HG03439 (cell line): ENCODE measurements at regions not wholly inside any gene's neighbourhood (a gene's known extent, or its start where the extent isn't known, plus 50 kb on each side); places are given as distances from the start of the nearest gene placed in this dataset.
A peak's percentile ranks its signal among the peaks of the same experiment; 100 is the strongest.

ENCODE experiments used
- ATAC-seq: cut with Tn5 transposase; IDR thresholded peaks from one replicate; pipeline ENCODE4 v1.9.1; 2021; ENCODE audit warnings: mild to moderate bottlenecking, moderate library complexity; ENCODE audit not compliant: unreplicated experiment

GRCh38 chr17:33403194-33403593 lies 110.1 kb upstream of the ASIC2 start:
- no peak for ATAC-seq

DNA sequence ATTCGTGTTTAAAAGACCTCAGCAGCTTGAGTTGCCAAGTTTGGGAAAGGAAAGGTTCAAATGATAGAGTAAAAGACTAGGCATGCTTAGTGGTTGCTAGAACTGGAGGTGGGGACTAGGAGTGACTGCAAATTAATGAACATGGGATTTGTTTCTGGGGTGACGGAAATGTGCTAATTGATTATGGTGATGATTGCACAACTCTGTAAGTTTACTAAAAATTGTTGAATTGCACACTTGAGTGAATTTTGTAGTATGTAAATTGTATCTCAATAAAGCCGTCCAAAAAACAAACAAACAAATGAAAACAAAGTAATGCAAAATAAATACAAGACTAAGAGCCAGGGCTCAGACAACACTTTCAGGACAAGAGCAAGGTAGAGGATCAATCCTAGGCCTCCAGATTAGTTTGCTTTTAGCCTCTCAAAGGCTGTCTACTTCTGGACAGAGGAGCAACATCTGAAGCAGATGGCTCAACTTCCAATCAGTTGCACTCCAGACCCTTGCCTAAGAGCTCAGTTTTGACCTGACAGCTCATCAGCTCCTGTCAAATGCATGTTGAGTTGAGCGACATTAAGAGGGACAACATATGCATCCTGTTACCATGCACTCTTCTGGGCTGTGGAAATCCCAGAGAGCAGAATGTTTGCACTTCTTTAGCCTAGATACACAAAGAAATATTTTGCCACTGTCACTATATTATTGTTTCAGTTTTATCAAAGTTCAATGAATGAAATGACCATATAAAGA lies 111.2 kb upstream of the ASIC2 start:
- ATAC-seq = no peak

DNA sequence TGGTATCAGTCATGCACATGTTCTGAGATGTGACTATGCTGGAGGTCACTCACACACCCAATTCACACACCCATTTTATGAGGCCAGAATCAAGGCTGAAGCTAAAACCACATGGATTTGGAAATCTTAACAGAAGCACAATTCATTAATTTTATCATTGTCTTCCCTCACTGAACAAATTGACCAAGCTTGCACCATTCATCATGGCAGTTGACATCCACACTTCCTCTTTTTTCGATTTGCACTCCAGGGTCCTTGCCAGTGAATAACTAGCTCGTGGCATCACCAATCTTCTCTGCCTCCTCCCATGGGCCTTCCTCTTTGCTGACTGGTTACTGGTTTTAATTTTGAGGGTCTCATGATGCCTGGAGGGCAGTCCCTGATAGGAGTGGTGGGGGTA lies 123.0 kb upstream of the ASIC2 start:
- ATAC-seq = no peak

GRCh38 chr17:33421933-33422332 lies 128.8 kb upstream of the ASIC2 start:
- no peak for ATAC-seq

DNA sequence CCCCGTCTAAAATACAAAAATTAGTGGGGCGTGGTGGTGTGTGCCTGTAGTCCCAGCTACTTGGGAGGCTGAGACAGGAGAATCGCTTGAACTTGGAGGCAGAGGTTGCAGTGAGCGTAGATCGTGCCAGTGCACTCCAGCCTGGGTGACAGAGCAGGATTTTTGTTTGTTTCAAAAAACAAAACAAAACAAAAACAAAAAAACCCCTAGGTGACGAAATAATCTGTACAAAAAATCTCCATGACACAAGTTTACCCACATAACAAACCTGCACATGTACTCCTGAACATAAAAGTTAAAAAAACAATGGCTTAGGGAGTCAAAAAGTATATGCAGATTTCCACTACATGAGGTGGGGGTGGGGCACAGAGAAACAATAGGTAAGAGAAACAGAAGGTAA lies 140.5 kb upstream of the ASIC2 start:
- ATAC-seq = no peak

DNA sequence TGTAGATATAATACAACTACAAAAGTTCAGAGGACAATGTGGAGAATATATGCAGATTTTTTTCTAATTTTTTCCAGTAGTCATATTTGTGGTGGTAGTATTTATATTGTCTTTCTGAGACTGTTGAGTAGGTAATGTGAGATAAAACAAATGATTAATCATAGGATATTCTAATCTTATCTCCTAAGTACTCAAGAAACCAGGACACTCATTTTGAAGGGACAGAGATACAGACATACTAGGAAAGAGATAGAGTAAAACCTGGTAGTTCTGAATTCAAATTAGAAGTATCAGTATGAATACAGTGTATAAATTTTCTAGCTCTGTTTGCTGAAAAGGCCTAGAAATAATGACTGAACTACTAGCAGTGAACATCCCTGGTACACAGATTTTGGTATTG lies 141.7 kb upstream of the ASIC2 start:
- ATAC-seq = no peak

DNA sequence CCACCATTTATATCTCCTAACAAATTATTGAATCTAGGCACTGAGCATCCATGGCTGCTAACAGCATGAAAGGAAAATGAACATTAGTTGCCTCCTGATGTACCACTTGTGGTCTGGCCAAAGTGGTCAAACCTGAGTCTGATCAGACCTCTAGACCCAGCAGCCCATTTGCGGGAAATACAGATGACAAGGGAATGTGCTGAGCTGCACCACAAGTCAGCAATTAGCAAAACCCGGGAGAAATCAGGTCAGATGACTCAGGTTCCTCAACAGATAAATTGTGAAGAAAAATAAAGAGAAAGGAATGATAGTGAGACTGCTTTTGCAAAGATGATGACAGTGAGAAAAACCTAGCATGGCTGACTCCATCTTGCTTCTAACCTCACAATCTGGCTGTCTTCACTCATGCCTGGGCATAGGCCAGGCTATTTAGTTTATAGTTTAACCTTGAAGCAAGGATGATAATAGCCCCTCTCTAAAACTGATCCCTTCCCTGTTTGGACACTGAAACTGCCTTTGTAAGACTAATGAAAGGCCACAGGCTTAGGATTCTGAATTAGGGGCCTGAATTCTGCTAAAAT lies 142.7 kb upstream of the ASIC2 start:
- ATAC-seq = no peak

DNA sequence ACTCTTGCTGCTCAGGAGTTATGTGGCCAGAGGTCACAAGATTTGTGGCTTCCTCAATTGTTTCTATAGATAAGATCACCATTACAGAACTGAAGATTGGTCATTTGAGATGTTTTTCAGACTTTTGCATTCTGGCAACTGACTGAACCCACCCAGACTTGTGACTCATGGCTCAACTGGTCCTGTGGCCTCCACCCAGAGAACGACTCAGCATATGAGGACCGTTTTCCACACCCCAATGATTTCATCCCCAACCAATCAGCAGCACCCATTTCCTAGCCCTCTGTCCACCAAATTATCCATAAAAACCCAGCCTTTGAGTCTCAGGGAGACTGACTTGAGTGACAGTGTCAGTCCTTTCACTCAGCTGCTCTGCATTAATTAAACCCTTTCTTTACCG lies 143.2 kb upstream of the ASIC2 start:
- ATAC-seq = no peak

- ATAC-seq = no peak
These were observed 145.0 kb upstream of the ASIC2 start for GRCh38 chr17:33438139-33438538.

DNA sequence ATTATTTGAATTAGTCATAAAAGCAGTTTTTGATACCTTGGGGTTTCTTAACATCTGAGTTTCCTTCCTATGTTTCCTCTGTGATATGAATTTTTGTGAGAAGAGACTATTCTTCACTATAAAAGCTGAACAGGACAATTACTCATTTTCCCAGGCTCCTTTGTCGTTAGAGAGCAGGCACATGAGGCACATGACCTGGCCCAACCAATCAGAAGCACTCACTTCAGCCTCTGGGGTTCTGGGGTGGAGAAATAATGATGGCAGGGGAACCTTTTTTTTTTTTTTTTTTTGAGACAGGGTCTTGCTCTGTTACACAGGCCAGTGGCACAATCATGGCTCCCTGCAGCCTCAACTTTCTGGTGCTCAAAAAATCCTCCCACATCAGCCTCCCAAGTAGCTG lies 145.5 kb upstream of the ASIC2 start:
- ATAC-seq = no peak

DNA sequence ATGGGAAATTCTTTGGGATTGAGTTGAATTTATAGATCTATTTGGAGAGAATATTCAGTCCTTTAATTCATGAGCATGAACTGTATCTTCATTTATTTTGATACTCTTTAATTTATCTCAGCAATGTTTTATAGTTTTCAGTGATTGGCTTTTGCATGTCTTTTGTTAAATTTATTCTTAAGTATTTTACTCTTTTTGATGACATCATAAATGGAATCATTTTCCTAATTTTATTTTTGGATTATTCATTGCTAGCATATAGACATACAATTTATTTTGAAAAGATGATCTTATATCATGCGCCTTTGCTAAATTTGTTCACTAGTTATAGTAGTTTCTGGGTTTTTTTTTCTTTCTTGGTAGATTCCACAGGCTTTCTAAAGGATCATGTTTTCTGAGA lies 149.2 kb upstream of the ASIC2 start:
- no peak for ATAC-seq

DNA sequence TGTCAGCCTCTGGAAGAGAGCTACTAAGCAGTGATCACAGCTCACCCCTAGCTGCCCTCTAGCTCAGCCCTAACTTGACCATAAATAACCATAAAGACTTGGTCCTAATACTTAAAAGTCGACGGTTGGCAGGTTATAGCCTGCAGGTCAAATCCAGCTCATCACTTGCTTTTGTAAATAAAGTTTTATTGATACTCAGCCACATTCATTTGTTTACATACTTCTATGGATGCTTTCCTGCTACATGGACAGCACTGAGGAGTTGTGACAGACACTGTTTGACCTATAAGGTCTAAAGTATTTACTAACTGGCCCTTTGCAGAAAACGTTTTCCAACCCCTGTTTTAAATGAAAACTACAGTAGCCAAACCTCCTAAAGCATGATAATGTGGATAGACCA lies 151.6 kb upstream of the ASIC2 start:
- ATAC-seq = no peak

DNA sequence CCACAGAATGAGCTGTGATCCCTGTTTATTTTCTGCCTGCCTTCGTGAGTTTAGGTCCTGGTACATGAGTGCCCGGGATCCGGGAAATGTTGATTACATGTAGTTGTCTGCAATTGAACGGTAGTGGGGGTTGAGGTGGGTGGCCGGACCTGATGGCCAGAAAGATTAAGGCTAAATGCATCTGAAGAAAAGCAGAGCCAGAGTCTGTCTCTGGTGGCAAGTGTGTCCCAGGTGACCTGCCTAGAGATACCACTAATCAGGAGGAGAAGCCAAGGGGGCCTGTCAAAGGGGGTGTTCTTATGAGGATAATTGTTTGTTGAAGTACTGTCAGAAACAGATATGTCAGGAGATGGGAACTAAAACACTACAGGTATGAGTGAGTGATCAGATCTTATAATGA lies 154.0 kb upstream of the ASIC2 start:
- no peak for ATAC-seq

- ATAC-seq = no peak
These were observed 158.1 kb upstream of the ASIC2 start for GRCh38 chr17:33451221-33451620.

DNA sequence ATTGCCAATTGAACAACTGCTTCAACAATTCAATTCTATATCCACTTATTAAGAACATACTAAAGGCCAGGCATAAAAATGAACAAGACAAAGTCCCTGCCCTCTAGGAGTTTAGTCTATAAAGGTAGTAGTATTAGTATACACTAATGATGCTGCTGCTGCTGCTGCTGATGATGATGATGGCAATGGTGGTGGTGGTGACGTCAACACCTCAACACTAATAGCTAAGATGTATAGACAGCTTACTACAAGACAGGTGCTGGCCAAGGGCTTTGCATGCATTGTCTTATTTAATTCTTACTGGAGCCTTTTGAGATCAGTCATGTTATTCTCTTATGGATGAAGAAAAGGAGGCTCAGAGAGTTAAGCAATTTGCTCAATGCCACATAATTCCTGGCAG lies 164.4 kb upstream of the ASIC2 start:
- ATAC-seq = no peak

DNA sequence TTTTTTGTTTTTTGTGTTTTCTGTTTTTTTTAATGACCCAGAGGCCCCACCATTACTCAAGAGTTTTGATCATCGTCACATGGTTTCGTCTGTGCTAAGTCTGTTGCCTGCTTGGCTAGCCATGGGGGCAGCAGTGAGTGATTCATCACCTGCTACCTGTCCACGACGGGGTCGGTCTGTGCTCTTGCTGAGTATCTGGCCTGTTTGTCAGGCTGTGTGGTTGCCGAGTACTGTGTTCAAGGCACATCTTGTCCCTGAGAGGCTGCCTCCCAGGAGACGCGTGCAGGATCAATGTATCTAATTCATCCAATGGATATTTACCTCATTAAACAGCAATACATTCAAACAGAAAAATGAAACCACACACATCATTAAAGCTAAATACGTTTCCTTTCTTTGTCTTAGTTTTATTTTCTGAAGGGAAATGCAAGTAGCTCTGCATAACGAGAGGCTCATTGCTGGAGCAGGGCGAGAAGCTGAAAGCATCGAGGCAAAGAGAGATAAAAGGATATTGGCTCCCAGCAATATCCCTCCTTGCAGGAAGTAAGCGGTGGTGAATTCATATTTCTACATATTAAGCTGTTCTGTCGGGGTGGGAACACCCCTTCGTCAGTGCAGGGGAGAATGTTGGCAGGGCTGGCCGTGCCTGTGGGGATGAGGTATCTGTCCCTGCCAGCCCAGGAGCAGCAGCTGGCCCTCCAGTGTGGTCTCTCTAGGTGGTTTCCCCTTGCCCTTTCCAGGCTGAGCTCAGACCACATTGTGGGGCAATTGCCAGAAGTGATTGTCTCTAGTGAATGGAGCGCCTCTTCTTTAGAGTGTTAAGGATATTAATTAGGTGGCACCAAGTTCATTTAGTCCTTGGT lies 166.2 kb upstream of the ASIC2 start:
- peak; percentile 55 for ATAC-seq

GRCh38 chr17:33460781-33461450 lies 167.8 kb upstream of the ASIC2 start:
- no peak for ATAC-seq

DNA sequence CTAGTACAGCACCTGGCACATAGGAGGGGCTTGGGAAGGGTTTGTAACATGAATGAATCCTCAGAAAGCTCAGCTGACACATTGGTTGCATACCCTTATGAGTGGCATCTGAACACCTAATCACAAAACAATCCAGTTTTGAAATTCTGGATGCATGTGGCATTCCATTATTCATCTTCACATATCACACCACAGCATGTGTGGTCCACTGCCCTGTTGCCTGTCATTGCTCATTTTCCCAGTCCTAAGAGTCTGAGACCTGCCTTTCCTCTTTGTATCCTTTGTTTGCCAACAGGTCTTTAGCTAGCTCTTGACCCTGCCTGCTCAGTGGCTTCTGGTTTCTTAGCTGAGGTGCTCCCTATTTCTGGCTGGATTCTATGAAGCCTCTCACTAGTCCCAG lies 170.8 kb upstream of the ASIC2 start:
- no peak for ATAC-seq

GRCh38 chr17:33464669-33465280 lies 171.7 kb upstream of the ASIC2 start:
- no peak for ATAC-seq

DNA sequence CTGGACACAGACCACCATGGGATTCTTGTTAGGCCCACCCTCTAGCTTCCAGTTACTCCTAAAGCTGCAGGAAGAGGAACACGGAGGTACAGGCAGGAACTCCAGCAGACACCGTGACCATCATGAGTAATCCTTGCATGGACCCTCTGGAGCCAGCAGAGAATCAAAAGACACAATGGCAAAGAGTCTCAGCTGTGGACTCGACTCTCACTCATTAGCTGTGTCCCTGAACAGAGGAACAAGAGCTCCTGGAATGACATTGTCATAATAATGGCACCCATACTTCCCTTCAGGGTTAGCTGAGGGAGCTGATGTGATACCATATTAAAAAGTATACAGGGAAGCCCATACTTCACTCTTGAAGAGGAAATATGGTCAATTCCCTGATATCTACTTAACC lies 176.3 kb upstream of the ASIC2 start:
- no peak for ATAC-seq

DNA sequence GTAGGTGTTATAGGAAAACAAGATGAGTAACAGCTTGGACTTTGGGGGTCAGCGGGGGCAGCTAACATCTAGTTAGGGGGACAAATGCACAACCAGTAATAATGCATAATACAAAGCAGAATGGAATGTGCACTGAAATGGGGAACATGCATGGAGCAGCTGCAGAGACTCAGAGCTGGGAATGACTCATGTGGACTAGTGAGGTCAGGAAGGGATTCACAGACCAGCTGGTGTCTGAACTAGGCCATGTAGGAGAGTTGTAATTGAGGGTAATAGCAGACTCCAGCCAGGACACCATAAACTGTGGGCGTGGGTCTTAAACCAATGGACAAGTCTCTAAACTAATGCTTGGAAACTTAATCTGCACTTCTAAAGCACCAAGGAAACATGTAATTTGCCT lies 176.8 kb upstream of the ASIC2 start:
- ATAC-seq = no peak
